ENCODE measurements at regions not wholly inside any gene's neighbourhood (a gene's known extent, or its start where the extent isn't known, plus 50 kb on each side); places are given as distances from the start of the nearest gene placed in this dataset.

GRCh38 chr2:200087451-200087850 lies 132.1 kb downstream of the MAIP1 start:
- no peak overlapping the region for H3K27ac ChIP-seq (ENCODE audit: low read length)
- peaks cover 16% of the 10 kb centered on the region for H3K27me3 ChIP-seq (ENCODE audit: insufficient read depth, low read length, poor library complexity)
- H3K9me3 ChIP-seq (ENCODE audit: insufficient read depth, low read length, severe bottlenecking) = no peaks in the 10 kb centered on the region
- no peak for DNase-seq
- no peaks in the 10 kb centered on the region for H3K79me2 ChIP-seq (ENCODE audit: insufficient read depth, low read length)
- no peak for ATAC-seq (ENCODE audit: insufficient read depth, low read depth)
- no peak overlapping the region for H3K9ac ChIP-seq (ENCODE audit: low read depth, low read length)
- no peak overlapping the region for H2AFZ ChIP-seq (ENCODE audit: low read depth, low read length)
- no peaks in the 10 kb centered on the region for H4K20me1 ChIP-seq (ENCODE audit: insufficient read depth, low read length)
- TF ChIP-seq, protein P1, sequence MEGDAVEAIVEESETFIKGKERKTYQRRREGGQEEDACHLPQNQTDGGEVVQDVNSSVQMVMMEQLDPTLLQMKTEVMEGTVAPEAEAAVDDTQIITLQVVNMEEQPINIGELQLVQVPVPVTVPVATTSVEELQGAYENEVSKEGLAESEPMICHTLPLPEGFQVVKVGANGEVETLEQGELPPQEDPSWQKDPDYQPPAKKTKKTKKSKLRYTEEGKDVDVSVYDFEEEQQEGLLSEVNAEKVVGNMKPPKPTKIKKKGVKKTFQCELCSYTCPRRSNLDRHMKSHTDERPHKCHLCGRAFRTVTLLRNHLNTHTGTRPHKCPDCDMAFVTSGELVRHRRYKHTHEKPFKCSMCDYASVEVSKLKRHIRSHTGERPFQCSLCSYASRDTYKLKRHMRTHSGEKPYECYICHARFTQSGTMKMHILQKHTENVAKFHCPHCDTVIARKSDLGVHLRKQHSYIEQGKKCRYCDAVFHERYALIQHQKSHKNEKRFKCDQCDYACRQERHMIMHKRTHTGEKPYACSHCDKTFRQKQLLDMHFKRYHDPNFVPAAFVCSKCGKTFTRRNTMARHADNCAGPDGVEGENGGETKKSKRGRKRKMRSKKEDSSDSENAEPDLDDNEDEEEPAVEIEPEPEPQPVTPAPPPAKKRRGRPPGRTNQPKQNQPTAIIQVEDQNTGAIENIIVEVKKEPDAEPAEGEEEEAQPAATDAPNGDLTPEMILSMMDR (IDR thresholded peaks at IDR 0.05; ENCODE audit: borderline replicate concordance, extremely low read depth, low read length, poor library complexity, severe bottlenecking) = no peak
- no peak overlapping the region for H3K4me3 ChIP-seq (ENCODE audit: low read depth in 1 of 2, low read length in 2 of 2)
- H3K4me2 ChIP-seq (ENCODE audit: insufficient read depth, low read length) = no peak overlapping the region
- no peaks in the 10 kb centered on the region for H3K36me3 ChIP-seq (ENCODE audit: insufficient read depth, low read length)
- H3K4me1 ChIP-seq (ENCODE audit: insufficient read depth, low read length) = no peaks in the 10 kb centered on the region

DNA sequence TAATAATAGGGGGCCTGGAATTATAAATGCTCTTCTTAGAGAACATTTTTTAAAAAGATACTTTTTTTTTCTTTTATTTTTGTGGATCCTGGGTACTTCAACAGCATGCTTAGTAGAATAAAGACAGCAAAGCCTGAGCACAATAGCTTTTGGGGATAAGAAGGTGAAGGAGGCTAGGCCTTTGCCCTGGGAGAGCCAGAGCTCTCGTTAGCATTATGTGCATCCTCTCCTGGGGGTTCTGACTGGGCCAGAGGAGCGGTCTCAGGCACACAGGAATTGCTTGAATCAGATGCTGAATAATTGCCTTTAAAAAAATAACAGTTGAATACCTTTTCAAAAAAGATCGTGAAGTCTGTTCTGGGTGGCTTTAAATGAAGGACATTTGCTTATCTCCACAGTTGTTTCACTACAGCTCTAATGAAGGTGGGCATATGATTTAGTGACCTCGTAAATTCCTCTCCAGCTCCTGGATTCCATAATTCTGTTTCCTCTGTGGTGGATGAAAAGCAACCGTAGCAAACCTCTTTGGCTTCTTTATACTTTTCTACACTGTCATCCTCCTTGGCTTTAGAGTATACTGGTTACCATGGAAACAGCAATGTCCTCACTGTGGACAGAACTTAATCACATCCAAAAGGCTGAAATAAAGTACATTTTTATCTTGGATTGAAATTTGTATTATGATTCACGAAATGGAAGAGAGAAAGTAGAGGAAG lies 133.8 kb downstream of the MAIP1 start:
- Histone ChIP-seq H3K27me3 (ENCODE audit: insufficient read depth, low read length, poor library complexity) (peaks cover 21% of the 10 kb centered on the region), H2AFZ (ENCODE audit: low read depth, low read length) (no peak overlapping the region), H3K4me1 (ENCODE audit: insufficient read depth, low read length) (no peaks in the 10 kb centered on the region), H4K20me1 (ENCODE audit: insufficient read depth, low read length) (no peaks in the 10 kb centered on the region), H3K36me3 (ENCODE audit: insufficient read depth, low read length) (no peaks in the 10 kb centered on the region), H3K4me2 (ENCODE audit: insufficient read depth, low read length) (no peak overlapping the region), H3K4me3 (ENCODE audit: low read depth in 1 of 2, low read length in 2 of 2) (no peak overlapping the region), H3K27ac (ENCODE audit: low read length) (no peak overlapping the region), H3K9me3 (ENCODE audit: insufficient read depth, low read length, severe bottlenecking) (no peaks in the 10 kb centered on the region), H3K79me2 (ENCODE audit: insufficient read depth, low read length) (no peaks in the 10 kb centered on the region), H3K9ac (ENCODE audit: low read depth, low read length) (no peak overlapping the region)
- ATAC-seq (ENCODE audit: insufficient read depth, low read depth) (no peak), DNase-seq (no peak)
- TF ChIP-seq, protein P1 (IDR thresholded peaks at IDR 0.05; ENCODE audit: borderline replicate concordance, extremely low read depth, low read length, poor library complexity, severe bottlenecking) = no peak
- TF ChIP-seq EZH2 (IDR thresholded peaks at IDR 0.05; ENCODE audit: borderline replicate concordance, low read depth, low read length, severe bottlenecking) = no peak

DNA sequence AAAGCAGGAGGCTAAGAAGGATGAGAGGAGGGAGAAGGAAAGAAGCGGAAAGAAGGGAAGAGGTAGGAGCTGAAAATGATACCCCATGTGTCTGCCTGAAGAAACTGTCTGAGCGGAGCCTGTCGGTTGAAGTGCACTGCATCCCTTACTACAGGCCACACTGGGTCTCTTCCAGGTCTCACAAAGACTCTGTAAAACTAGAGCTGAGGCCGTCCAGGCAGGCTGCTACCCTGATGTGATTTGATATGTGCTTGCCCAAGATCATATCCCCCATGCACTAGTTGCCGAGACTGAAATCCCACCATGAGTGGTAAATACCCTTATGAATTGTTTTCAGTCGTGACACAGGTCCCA lies 134.4 kb downstream of the MAIP1 start:
- ATAC-seq (ENCODE audit: insufficient read depth, low read depth) = no peak
- no peaks in the 10 kb centered on the region for H3K36me3 ChIP-seq (ENCODE audit: insufficient read depth, low read length)
- no peak overlapping the region for H2AFZ ChIP-seq (ENCODE audit: low read depth, low read length)

More for the DNA sequence above, 134.4 kb downstream of the MAIP1 start:
- Histone ChIP-seq H3K27ac (ENCODE audit: low read length) (no peak overlapping the region), H3K4me1 (ENCODE audit: insufficient read depth, low read length) (no peaks in the 10 kb centered on the region), H3K4me2 (ENCODE audit: insufficient read depth, low read length) (no peak overlapping the region), H4K20me1 (ENCODE audit: insufficient read depth, low read length) (no peaks in the 10 kb centered on the region), H3K4me3 (ENCODE audit: low read depth in 1 of 2, low read length in 2 of 2) (no peak overlapping the region), H3K9me3 (ENCODE audit: insufficient read depth, low read length, severe bottlenecking) (no peaks in the 10 kb centered on the region), H3K9ac (ENCODE audit: low read depth, low read length) (no peak overlapping the region), H3K79me2 (ENCODE audit: insufficient read depth, low read length) (no peaks in the 10 kb centered on the region), H3K27me3 (ENCODE audit: insufficient read depth, low read length, poor library complexity) (peaks cover 22% of the 10 kb centered on the region)
- TF ChIP-seq EZH2 (IDR thresholded peaks at IDR 0.05; ENCODE audit: borderline replicate concordance, low read depth, low read length, severe bottlenecking) = no peak
- TF ChIP-seq, protein P1 (IDR thresholded peaks at IDR 0.05; ENCODE audit: borderline replicate concordance, extremely low read depth, low read length, poor library complexity, severe bottlenecking) = no peak
- no peak for DNase-seq

Data from DND-41 (cell line).